ENCODE measurements at regions not wholly inside any gene's neighbourhood (a gene's known extent, or its start where the extent isn't known, plus 50 kb on each side); places are given as distances from the start of the nearest gene placed in this dataset.

GRCh38 chr4:166491635-166492034, 618.6 kb downstream of the TLL1 start:
- no peaks in the 10 kb centered on the region for H3K36me3 Mint-ChIP-seq (ENCODE audit: low read depth)
- ATAC-seq (ENCODE audit: low read depth) = no peak
- no peak overlapping the region for H3K4me3 Mint-ChIP-seq
- ChIA-PET POLR2A (no interaction called here), CTCF (no interaction called here)
- H3K9me3 Mint-ChIP-seq = no peaks in the 10 kb centered on the region
- no peak for DNase-seq
- no peaks in the 10 kb centered on the region for H3K4me1 Mint-ChIP-seq
- H3K27me3 Mint-ChIP-seq = no peaks in the 10 kb centered on the region
- intact Hi-C loops (cut with micrococcal nuclease) = no loop called here
- no peak overlapping the region for H3K27ac Mint-ChIP-seq
- no peak for TF ChIP-seq CTCF (IDR thresholded peaks at IDR 0.05)

DNA sequence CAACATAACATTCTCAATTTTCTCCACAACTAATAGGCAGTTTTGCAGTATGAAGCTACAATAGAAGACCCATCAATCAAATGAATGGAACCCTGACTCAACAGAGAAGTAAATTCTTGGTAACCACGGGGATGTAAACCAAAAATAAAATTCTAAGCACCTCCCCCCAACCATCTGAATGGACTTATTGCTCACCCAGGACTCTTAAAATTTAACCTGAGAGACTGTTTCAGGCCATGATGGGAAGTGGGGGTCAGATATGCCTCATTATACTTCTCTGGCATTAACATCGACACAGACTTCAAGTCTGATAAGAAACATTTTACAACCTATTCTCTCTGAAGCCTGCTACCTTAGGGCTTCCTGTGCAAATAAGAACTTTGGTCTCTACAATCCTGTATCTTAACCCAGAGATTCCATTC, 620.9 kb downstream of the TLL1 start:
- CTCF ChIA-PET = no interaction called here
- H3K27me3 Mint-ChIP-seq = no peaks in the 10 kb centered on the region
- POLR2A ChIA-PET = no interaction called here
- H3K36me3 Mint-ChIP-seq (ENCODE audit: low read depth) = no peaks in the 10 kb centered on the region
- H3K27ac Mint-ChIP-seq = no peak overlapping the region
- no peaks in the 10 kb centered on the region for H3K9me3 Mint-ChIP-seq
- no peak overlapping the region for H3K4me3 Mint-ChIP-seq
- DNase-seq = no peak
- no peak for ATAC-seq (ENCODE audit: low read depth)
- intact Hi-C loops (cut with micrococcal nuclease) = no loop called here
- H3K4me1 Mint-ChIP-seq = no peaks in the 10 kb centered on the region
- no peak for TF ChIP-seq CTCF (IDR thresholded peaks at IDR 0.05)

- Mint-ChIP-seq H3K27me3 (no peaks in the 10 kb centered on the region), H3K9me3 (no peaks in the 10 kb centered on the region), H3K36me3 (ENCODE audit: low read depth) (no peaks in the 10 kb centered on the region), H3K27ac (no peak overlapping the region), H3K4me1 (no peaks in the 10 kb centered on the region), H3K4me3 (no peak overlapping the region)
- intact Hi-C loops (cut with micrococcal nuclease) = no loop called here
- TF ChIP-seq CTCF (IDR thresholded peaks at IDR 0.05) = no peak
- CTCF ChIA-PET = no interaction called here
- POLR2A ChIA-PET = no interaction called here
- ATAC-seq (ENCODE audit: low read depth) (no peak), DNase-seq (no peak)
These were observed 625.5 kb downstream of the TLL1 start for GRCh38 chr4:166498546-166498945.

GRCh38 chr4:166499820-166500219, 626.8 kb downstream of the TLL1 start:
- intact Hi-C loops (cut with micrococcal nuclease) = no loop called here
- Mint-ChIP-seq H3K4me3 (no peak overlapping the region), H3K4me1 (no peaks in the 10 kb centered on the region), H3K36me3 (ENCODE audit: low read depth) (no peaks in the 10 kb centered on the region), H3K27me3 (no peaks in the 10 kb centered on the region), H3K27ac (no peak overlapping the region), H3K9me3 (no peaks in the 10 kb centered on the region)
- POLR2A ChIA-PET = no interaction called here
- CTCF ChIA-PET = no interaction called here
- ATAC-seq (ENCODE audit: low read depth) (no peak), DNase-seq (no peak)
- TF ChIP-seq CTCF (IDR thresholded peaks at IDR 0.05) = no peak

DNA sequence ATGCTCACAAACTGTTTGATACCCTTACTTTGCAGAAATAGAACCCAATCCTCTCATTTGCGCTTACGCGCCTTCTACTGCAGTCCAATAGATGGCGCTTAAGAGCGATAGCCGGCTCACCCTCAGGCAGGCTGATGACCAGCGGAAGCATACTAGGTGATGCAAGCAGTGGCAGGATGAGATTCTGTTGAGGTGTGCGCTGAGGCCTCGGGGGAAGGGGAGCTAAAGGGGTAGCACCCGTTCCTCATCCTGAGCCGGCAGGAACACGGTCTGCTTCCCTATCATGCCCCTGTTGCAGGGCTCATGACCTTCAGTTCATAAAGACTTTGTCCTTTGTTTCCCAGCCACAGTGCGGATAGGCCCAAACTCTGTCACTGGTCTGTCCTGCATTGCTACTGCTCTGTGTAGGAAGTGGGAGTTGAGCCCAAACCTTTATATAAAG, 628.9 kb downstream of the TLL1 start:
- Mint-ChIP-seq H3K4me1 (no peaks in the 10 kb centered on the region), H3K9me3 (no peaks in the 10 kb centered on the region), H3K36me3 (ENCODE audit: low read depth) (no peaks in the 10 kb centered on the region), H3K27me3 (no peaks in the 10 kb centered on the region), H3K27ac (no peak overlapping the region), H3K4me3 (no peak overlapping the region)
- ATAC-seq (ENCODE audit: low read depth) (no peak), DNase-seq (no peak)
- intact Hi-C loops (cut with micrococcal nuclease) = no loop called here
- CTCF ChIA-PET = no interaction called here
- TF ChIP-seq CTCF (IDR thresholded peaks at IDR 0.05) = no peak
- POLR2A ChIA-PET = no interaction called here
